AG08395 (cell line): ENCODE measurements at regions not wholly inside any gene's neighbourhood (a gene's known extent, or its start where the extent isn't known, plus 50 kb on each side); places are given as distances from the start of the nearest gene placed in this dataset.

Experiments used
- DNase-seq: peaks from one replicate; pipeline ENCODE4 v3.0.0; 2012; ENCODE audit warnings: mixed read lengths, low spot score

DNA sequence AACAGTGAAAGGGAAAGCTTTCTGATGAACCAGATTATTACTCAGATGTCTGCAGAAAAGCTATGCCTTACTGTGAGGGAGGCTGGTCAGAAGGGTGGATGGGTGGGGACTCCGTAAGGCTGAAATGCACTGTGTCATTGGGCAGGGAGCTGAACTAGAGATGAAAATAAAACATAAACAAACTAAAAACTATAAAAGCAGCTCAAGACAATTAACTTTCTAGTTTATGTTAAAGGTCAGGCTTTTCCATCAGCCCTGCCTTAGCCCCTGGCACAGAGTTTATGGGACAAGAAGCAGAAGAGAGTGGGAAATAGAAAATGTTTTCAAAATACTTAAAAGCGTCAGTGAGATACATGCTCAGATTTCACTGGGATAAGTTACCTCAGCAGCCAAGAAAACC, 310.0 kb upstream of the UBE2E2 start:
- DNase-seq = no peak

DNA sequence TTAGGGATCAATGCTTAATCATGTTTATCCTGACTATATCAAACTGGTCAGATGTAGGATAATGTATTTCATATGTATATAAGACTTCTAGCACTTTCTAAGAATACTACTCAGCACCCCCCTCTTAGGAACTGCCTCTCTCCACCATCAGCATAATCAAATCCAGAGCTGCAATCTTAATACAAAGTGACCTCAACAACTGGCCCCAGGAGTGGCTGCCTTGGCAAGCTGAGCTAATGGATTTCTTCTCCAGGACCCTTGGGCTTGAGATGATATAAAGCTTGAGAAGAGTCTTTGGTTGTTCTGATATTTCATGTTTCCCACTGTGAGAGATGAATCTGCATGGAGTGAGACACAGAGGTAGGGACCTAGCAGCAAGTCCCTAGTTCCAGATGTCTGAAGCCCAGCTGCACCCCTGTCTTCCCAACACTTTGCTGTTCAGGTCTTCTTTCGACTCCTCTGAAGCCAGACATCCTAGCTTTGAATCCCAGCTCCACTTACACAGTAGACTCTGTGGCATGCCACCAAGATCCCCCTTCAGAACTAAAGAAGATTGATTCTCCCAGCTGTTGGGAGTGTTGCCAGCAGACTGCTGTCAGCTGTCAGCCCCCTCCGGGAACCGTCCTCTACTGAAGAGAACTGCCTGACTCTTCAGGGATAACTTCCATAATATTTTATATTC, 309.3 kb upstream of the UBE2E2 start:
- no peak for DNase-seq

DNA sequence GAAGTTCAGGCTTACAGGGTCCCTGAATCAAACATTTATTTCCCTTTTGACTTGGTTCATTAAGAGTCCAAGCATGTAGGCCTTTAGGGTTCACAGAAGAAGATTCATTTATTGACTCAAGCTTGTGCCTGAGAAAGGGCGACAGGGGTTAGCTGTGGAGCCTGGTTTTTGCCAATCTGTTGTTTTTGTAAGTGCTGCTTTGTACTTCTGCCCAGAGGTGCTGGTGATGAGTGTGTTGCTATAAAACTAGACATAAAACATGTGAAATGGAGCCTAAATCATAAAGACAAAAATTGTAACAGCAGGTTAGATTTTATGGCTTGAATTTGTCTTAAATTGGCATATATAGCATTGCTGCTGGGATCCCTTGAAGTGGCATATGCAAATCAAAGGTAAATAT, 308.3 kb upstream of the UBE2E2 start:
- no peak for DNase-seq

DNA sequence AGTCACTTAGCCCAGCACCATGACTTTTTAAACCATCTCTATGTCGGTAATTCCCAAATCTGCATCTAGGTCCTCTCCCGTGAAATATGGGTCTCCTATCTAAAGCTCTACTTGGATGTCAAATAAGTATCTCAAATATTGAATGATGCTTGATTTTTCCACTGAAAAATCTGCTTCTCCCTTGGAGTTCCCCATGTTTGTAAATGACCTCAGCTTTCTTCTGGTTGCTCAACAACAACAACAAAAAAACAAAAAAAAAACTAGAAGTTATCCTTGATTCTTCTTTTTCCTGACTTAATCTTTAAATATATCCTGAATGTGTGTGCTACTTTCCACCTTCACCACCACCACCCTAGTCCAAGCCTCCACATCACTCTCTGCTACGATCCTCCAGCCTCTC, 307.5 kb upstream of the UBE2E2 start:
- DNase-seq = no peak

DNA sequence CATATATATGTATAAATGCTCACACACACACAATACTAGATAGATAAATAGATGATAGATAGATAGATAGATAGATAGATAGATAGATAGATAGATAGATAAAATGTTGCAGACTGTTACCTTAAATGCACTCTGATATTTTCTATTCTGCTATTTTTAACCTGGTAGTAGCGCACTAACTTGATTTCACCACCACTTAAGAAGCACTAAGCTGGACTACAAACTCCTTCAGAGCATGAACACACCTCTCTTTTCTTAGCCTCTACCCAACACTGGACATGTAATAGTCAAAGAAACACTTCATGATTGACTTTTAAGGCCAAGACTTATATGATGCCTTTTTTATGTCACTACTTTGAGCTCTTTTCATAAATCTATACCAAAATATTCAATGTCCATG, 304.6 kb upstream of the UBE2E2 start:
- DNase-seq = no peak

DNA sequence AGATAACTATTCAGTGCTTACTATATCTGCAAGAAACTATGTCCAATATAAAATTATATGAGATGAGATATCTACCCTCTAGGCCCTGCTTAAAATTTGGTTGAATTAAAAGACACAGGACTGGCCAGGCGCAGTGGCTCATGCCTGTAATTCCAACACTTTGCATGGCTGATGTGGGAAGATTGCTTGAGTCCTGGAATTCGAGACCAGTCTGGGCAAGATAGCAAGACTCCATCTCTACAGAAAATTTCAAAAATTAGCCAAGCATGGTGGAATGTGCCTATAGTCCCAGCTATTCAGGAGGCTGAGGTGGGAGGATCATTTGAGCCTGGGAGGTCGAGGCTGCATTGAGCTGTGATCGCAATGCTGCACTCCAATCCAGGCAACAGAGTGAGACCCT, 303.7 kb upstream of the UBE2E2 start:
- DNase-seq = no peak

DNA sequence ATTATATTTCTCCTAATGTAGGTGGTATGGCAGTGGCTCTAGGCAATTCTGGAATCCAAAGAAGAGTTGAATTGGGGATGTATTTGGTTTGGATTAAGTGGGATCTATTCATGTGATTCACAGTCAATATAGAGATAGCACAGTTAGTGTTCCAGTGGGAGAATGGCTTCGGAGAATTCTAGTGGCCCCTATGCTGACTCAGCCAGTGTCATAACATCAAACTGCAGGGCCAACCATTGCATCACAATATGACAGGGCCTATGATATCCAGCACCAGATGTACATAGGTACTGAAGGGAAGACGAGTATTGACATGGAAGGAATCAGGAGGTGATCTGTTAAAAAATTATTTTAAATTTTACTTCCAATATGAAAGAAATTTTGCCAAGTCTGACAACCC, 302.8 kb upstream of the UBE2E2 start:
- DNase-seq = no peak

DNA sequence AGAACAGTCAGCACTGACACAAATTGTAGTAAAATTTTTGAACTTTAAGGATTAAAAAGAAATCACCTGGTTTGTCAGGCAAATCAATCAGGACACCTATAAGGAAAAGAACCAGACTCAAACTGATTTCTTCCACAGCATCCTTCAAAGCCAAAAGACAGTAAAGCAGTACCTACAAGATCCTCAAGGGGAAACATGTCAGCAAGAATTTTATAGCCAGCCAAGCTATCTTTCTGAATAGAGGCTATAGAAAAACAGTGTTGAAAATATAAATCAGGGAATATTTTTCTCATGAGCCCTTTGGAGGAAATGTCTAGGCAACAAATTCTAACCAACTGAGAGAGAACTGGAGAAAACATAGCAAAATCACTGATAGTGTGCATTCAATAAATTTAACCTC, 301.4 kb upstream of the UBE2E2 start:
- DNase-seq = no peak

DNA sequence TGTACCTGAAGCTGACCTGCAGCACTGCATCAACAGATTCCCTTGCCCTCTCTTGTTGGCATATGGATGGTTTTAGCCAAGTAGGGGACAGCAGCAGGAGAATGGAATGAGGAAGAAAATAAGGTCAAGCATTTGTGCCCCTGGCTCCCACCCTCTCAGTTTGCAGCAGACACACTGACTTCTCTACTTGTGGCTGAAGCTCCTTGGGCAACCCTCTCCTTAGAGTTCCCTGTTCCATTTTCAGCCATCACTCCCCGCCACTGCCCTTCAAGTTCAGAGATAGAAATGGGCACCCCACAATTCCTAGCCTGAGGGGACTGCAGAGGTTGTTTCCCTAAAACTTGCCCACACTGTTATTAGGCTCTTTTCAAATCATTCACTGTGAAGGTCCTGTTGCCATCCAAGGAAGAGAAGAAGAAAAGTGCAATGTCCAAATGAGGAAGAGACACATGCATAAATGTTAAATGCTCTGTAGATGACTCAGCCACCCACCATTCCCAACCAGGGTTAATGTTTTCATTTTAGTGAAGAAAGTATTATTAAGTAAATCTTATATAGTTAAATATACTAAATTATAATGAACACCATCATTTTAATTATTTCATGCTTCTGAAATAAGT, 295.9 kb upstream of the UBE2E2 start:
- DNase-seq = no peak

DNA sequence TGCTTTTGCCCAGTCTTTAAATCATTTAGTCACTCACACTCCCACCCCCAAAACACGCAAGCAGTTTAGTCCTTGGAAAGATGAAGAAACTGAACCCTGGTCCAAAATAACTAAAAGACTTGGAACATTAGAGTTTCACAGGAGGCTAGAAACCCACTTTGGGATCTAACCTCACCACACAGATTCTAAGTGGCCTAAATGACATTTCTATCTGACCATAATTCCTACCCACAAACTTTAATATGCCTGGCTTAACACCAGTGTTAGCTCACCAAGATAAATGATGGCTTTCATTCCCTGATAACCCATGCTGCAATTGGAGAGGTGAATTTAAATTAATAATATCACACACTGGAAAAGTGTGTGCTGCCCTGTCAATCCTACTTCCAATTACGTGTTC, 295.3 kb upstream of the UBE2E2 start:
- no peak for DNase-seq

DNA sequence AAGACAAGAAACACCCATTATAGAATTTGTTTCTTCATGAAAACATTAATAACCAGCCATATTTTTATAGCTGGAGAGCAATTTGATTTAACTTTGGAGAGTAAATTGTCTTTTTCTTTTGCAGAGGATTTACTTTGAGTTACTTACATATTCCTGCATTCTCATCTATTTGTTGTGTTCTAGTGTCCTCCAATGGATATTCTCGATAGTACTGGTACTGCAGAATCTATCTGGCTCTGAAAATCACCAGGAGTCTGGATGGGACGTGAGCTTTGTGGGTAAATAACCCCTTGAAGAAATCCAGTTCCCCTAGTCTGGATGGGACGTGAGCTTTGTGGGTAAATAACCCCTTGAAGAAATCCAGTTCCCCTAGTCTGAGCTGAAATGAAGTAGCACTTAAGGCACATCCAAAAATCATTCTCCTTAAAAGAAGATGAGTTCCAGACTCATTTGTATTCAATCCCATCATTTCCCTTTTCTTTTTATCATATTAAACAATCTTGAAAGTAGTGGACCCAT, 294.1 kb upstream of the UBE2E2 start:
- DNase-seq = no peak

DNA sequence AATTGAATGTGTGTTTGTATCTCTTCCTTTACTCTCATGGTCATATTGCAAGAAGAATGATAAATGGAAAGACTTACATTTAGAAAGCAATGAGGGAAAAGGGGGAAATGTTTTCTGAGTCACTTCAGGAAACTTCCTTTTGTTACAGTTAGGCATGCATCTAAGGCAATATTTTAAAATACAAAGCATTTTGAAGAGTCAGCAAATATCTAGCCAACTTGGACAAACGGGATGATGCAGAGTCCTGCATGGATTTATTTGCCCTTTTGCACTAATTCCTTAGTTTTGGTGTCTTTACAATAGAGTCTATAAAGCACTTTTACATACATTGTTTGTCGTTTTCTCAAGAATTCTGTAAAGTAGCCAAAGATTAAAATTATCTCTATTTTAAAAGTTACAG, 286.2 kb upstream of the UBE2E2 start:
- DNase-seq = no peak

DNA sequence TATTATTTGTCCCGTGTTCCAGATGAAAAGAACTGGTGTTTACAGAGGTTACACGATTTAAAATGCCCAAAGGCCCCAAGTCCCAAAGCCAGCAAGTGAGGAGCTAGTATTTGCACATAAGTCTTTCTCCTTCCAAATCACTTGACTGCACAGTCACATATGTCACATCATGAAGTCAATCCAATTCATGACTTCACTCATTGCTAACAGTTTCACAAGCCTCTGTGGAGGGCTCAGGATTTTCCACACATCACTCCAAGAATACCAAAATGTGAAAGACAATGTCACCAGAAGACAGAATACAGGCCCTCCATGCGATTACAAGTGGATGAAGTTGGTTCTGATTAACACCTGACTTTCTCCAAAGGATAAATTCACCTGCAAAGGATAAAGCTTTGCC, 283.1 kb upstream of the UBE2E2 start:
- no peak for DNase-seq

DNA sequence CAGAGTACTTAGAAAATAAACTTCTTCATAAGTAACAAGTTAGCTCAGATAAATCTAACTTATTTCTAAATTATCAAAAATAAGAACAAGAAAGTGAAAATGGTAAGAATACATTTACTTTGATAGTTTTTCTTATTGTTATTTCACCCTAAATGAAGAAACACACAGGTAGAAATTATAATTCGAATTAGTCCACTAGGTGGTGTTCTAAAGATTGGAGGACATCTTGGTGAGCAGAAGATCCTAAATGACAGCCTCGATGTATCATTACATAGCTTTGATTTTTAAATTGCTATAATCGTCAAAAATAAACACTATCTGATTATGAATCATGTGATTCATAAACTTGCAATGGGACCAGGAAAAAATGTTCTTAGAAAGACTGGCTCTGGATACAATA, 280.8 kb upstream of the UBE2E2 start:
- peak; percentile 7 for DNase-seq

DNA sequence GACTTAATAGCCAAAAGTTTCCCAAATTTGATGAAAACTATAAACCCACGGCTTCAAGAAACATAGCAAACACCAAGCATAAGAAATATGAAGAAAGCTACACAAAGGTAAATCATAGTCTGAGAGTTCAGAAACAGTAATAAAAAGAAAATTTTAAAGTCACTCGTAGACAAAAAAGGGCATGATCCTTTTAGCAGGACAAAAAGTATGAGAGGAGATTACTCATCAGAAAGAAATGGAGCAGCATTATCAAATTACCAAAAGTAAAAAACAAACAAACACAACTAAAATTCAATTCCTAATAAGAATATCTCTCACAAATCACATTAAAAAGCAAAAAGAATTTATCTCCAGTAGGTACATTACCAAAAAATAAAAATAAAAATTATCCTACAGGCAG, 279.4 kb upstream of the UBE2E2 start:
- no peak for DNase-seq

DNA sequence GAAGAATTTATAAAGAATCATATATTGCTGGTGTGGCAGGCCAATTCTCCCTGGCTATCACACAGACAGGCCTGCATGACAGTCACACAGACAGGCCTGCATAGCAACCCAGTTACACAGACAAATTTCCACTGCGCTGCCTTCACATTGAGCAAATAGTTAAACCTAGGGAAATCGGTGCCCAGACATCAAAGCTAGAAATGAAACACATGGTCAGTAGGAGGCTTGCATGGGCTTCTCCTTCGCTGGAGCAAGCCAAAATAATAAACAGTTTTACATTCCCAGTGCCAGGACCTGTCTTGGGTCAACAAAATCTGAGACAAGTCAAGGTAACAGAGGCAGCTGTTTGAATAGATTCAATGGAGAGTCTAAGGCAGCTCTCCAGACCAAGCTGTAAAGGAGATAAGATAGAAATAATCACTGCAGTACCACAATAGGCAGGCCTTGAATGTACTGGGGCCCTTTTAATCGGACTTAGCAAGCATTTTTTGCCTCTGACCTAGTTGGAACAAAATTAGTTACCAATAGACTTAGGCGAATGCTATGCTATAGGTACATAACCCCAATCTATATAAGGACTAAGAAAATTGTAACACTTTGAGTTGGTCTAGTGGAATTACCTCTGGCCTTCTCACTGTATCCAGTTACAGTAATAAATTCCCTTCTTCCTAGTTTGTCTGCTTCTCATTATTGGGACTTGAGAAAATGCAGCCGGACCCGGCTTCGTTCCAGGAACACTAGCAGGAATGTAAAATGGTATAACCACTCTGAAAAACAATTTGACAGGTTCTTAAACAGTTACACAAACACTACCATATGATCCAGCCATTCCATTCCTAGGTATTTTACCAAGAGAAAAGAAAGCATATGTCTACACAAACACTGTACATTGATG, 274.7 kb upstream of the UBE2E2 start:
- no peak for DNase-seq

DNA sequence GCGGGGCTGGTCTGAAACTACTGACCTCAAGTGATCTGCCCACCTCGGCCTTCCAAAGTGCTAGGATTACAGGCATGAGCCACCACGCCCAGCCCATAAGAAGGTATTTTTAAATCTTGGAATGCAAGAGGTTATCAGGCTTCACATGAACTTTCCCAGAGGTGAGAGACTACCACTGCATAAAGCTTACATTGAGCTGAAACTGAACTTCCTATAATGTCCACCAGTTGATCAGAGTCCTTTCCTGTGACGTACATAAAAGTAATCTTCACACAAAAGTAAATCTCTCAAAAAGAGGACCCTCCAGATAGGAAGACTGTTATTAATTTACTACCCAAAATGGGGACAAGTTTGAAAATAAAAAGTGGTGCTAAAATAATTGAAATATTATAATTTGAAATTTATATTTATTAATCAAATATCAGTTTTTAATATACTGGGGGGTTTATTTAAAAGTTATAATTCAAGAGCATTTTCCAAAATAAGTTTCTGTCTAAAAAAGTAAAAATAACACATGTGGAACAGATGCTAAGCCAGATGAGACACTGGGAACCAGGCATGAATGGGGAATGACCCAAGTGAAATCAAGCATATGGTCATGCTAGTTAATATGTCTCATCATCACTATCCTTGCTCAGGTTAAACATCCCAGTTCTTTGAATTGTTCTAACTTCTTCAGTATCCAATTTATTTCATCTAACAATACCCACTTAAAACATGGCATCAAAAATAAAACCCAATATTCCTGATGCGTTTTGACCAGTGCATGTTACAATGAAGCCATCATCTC, 269.9 kb upstream of the UBE2E2 start:
- no peak for DNase-seq

DNA sequence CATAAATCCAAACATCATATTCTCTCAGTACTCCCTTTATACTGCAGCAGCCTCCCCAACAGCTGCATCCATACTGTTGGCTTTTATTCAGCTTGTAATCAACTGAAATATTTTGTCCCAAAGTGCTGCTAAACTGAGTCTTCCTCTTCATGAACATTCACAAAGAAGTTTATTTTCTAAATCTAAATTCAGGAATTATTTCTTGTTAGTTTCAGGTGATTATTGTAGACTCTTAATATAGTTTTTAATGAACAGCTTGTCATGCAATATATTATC, 269.3 kb upstream of the UBE2E2 start:
- no peak for DNase-seq

DNA sequence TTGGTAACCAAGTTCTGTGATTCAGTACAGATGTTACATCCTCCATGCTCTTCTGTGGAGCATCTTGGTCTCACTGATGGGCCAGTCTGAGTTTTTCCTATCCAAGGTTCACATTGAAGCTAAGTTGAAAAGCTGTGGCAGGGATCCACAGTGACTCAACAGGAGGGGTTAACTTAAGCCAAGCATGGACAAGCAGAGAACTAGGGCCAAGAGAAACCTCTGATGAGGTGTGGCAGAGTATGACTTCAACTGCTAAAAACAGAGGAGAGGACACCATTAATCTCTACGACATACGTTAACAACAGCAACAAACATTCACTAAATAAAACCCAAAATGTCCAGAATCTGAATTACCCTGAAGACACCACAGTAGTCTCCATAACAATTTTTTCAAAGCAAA, 268.1 kb upstream of the UBE2E2 start:
- DNase-seq = no peak

DNA sequence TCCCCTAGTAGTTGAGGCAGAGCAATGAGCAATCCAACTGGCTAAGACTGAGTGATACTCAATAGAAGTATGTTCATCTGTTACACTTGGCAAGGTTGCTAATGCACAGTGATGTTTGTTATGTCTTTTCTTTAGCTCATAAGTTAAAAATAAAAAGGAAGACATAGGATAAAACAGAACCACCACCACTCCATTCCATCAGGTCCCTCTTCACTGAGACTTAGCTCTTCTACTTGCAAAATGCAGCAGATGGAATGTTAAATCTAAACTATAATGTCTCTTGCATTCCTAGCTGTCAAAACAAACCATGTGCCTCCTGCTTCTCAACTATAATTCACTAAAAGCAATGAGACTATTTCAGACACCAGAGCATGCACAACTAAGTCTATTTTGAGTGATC, 265.6 kb upstream of the UBE2E2 start:
- DNase-seq = no peak

DNA sequence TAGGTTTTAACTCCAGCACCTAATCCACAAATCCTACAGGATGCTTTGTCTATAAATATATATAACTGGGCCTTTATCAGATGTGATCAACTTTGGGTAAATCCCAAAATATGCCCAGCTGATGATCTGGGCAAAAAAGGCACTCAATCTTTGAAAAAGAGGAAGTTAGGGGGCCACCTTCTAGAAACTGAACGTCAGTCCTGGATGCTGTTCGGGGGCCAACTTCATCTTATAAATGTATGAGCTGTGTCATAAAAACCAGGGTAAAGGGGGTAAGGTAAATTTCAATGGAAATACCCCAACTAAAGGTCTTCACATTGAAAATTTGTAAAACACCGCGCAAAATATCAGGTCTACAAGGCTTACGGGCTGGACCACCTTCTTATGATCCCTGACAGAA, 264.4 kb upstream of the UBE2E2 start:
- no peak for DNase-seq

DNA sequence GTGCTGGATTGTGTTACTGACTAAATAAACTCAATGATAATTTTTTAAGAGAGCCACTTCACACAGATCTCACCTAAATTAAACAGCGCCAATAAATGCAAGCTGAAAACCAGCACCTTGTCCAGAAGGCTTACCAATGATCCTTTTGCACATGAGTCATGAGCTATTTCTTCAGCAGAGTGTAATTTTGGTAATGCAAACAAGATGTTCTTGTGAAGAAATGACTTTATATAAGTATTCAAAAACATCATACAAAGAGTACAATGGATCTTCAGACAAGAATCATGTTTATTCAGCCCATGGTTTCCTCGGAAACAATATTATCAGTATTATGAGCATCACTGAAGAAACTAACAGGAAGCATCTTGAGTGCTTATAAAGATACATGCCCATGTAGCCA, 263.8 kb upstream of the UBE2E2 start:
- DNase-seq = peak; percentile 33

DNA sequence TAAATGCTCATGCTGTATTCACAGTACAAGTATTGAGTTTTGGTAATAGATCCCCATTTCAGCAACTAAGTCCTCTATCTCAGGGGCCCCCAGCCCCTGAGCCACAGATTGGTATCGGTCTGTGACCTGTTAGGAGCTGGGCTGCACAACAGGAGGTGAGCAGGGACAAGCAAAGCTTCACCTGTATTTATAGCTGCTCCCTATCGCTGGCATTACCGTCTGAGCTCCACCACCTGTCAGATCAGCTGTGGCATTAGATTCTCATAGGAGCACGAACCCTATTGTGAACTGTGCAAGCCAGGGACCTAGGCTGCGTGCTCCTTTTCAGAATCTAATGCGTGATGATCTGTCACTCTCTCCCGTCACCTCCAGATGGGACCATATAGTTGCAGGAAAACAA, 262.8 kb upstream of the UBE2E2 start:
- no peak for DNase-seq
